ENCODE measurements at regions not wholly inside any gene's neighbourhood (a gene's known extent, or its start where the extent isn't known, plus 50 kb on each side); places are given as distances from the start of the nearest gene placed in this dataset.

- CTCF ChIA-PET, result no interaction called here
- intact Hi-C loops (cut with micrococcal nuclease; ENCODE audit: unreplicated experiment) (no loop called here), in situ Hi-C loops (cut with MboI) (no loop called here)
- H3K36me3 ChIP-seq (ENCODE audit: control insufficient read depth in 2 of 2, insufficient read depth in 2 of 2, low read length in 1 of 2), result no peaks in the 10 kb centered on the region
- H3K27ac ChIP-seq (ENCODE audit: control insufficient read depth, insufficient read depth), result no peak overlapping the region
- POLR2A ChIA-PET, result no interaction called here
- no peak overlapping the region for H3K4me2 ChIP-seq (ENCODE audit: control insufficient read depth, insufficient read depth)
- no peaks in the 10 kb centered on the region for H3K79me2 ChIP-seq (ENCODE audit: control insufficient read depth, insufficient read depth, low read length)
- BruUV-seq (replicated peaks), result no TSS peak
- DNase-seq (ENCODE audit: low read depth, low spot score) (no peak), FAIRE-seq (no peak), ATAC-seq (no peak)
- no peak overlapping the region for H3K9ac ChIP-seq (ENCODE audit: control insufficient read depth, insufficient read depth, low read length)
- no peaks in the 10 kb centered on the region for H3K4me1 ChIP-seq (ENCODE audit: control insufficient read depth, insufficient read depth, low read length)
- SMC1A ChIA-PET (ENCODE audit: uncharacterized antibody, unreplicated experiment), result interaction anchor here (1.4 kb wide), 1 partner anchor 11 kb away, joined by 3 read pairs; no protein-coding TSS in a partner anchor
- no peak overlapping the region for H2AFZ ChIP-seq (ENCODE audit: control insufficient read depth, low read depth, low read length)
- no peaks in the 10 kb centered on the region for H4K20me1 ChIP-seq (ENCODE audit: control insufficient read depth, insufficient read depth)
- RAD21 ChIA-PET (ENCODE audit: unreplicated experiment), result no interaction called here
- H3K4me3 ChIP-seq, result no peak overlapping the region
- no peaks in the 10 kb centered on the region for H3K9me3 ChIP-seq (replicated peaks; ENCODE audit: control insufficient read depth, insufficient read depth, low read length)
- 35% methylated on average over 7 of the region's 7 CpGs for WGBS (ENCODE audit: insufficient coverage, insufficient replicate concordance, low lambda C conversion rate, missing lambda C conversion rate)
- H3K27me3 ChIP-seq (replicated peaks in 1 of 2; ENCODE audit: control insufficient read depth in 2 of 2, insufficient read depth in 2 of 2, low read length in 1 of 2), result no peaks in the 10 kb centered on the region
- no peak for TF ChIP-seq E2F8 (IDR thresholded peaks at IDR 0.05; ENCODE audit: low read depth, partially characterized antibody)
- no peak for TF ChIP-seq HSF1 (IDR thresholded peaks at IDR 0.05; ENCODE audit: low read depth, low read length)
- TF ChIP-seq MTA3 (IDR thresholded peaks at IDR 0.05; ENCODE audit: borderline replicate concordance, low read length), result no peak
- no peak for TF ChIP-seq SIX5 (IDR thresholded peaks at IDR 0.05; ENCODE audit: low read depth, low read length, severe bottlenecking)
- no peak for TF ChIP-seq CTCF (IDR thresholded peaks at IDR 0.05 in 2 of 3, conservative IDR thresholded peaks at IDR 0.05 in 1 of 3; ENCODE audit: control insufficient read depth in 2 of 3, extremely low read depth in 1 of 3, insufficient read depth in 1 of 3, low read depth in 3 of 3, low read length in 3 of 3)
- TF ChIP-seq TAF1 (IDR thresholded peaks at IDR 0.05; ENCODE audit: borderline replicate concordance, low read depth, low read length), result no peak
- TF ChIP-seq IRF5 (IDR thresholded peaks at IDR 0.05; ENCODE audit: borderline replicate concordance), result no peak
- no peak for TF ChIP-seq EGR1 (IDR thresholded peaks at IDR 0.05; ENCODE audit: borderline replicate concordance in 1 of 2, low read depth in 2 of 2, low read length in 2 of 2)
- no peak for TF ChIP-seq SREBF1 (IDR thresholded peaks at IDR 0.05; ENCODE audit: low read length)
- no peak for TF ChIP-seq POU2F2 (IDR thresholded peaks at IDR 0.05; ENCODE audit: borderline replicate concordance, low read depth, low read length)
- no peak for TF ChIP-seq ZNF687 (IDR thresholded peaks at IDR 0.05)
- TF ChIP-seq CHD4 (IDR thresholded peaks at IDR 0.05), result no peak
- TF ChIP-seq CREB1 (IDR thresholded peaks at IDR 0.05; ENCODE audit: low read depth), result no peak
These were observed 1797.8 kb upstream of the WWC1 start for GRCh38 chr5:166493612-166494011.

All from GM12878 (cell line).